ENCODE measurements at regions not wholly inside any gene's neighbourhood (a gene's known extent, or its start where the extent isn't known, plus 50 kb on each side); places are given as distances from the start of the nearest gene placed in this dataset.

- Mint-ChIP-seq H3K36me3 (no peaks in the 10 kb centered on the region), H3K27ac (no peak overlapping the region), H3K9me3 (peaks cover 0 to 3% (median 2%) of the 10 kb centered on the region in 7 donors), H3K4me3 (no peak overlapping the region), H3K27me3 (ENCODE audit: low read depth in 3 of 3) (no peaks in the 10 kb centered on the region), H3K4me1 (no peaks in the 10 kb centered on the region)
- no peak for DNase-seq
- Histone ChIP-seq H3K27me3 (ENCODE audit: control insufficient read depth in 2 of 2, insufficient read depth in 2 of 2, low read length in 2 of 2) (no peaks in the 10 kb centered on the region), H2AFZ (ENCODE audit: insufficient read depth, low read depth, low read length, poor library complexity, severe bottlenecking) (no peak overlapping the region), H3K9ac (ENCODE audit: insufficient read depth, low read length, poor library complexity, severe bottlenecking) (no peak overlapping the region), H3K9me3 (replicated peaks in 1 of 2; ENCODE audit: control insufficient read depth in 1 of 2, insufficient read depth in 1 of 2, low read length in 2 of 2) (no peaks in the 10 kb centered on the region), H3K4me2 (replicated peaks; ENCODE audit: extremely low read depth, low read length, poor library complexity, severe bottlenecking) (no peak overlapping the region), H3K36me3 (replicated peaks in 1 of 2; ENCODE audit: control insufficient read depth in 1 of 2, insufficient read depth in 2 of 2, low read length in 2 of 2) (no peaks in the 10 kb centered on the region), H3K4me1 (ENCODE audit: control insufficient read depth in 1 of 2, insufficient read depth in 2 of 2, low read length in 2 of 2) (no peaks in the 10 kb centered on the region), H3K79me2 (ENCODE audit: insufficient read depth, low read length) (no peaks in the 10 kb centered on the region), H3K27ac (ENCODE audit: low read depth in 1 of 2, low read length in 2 of 2) (no peak overlapping the region), H4K20me1 (ENCODE audit: insufficient read depth, low read length) (no peaks in the 10 kb centered on the region), H3K4me3 (replicated peaks in 1 of 3; ENCODE audit: low read depth in 2 of 3, low read length in 3 of 3) (no peak overlapping the region)
- no CpG with 5 or more reads among the region's 1 CpG for WGBS (ENCODE audit: insufficient coverage)
- intact Hi-C loops (cut with micrococcal nuclease), result no loop called here
- TF ChIP-seq CTCF (IDR thresholded peaks at IDR 0.05), result no peak
These were observed 597.2 kb upstream of the GRIA3 start for GRCh38 chrX:122586831-122587230.

GRCh38 chrX:122591546-122591945 lies 592.5 kb upstream of the GRIA3 start:
- TF ChIP-seq CTCF (IDR thresholded peaks at IDR 0.05), result no peak
- Histone ChIP-seq H3K36me3 (replicated peaks in 1 of 2; ENCODE audit: control insufficient read depth in 1 of 2, insufficient read depth in 2 of 2, low read length in 2 of 2) (no peaks in the 10 kb centered on the region), H3K4me1 (ENCODE audit: control insufficient read depth in 1 of 2, insufficient read depth in 2 of 2, low read length in 2 of 2) (no peaks in the 10 kb centered on the region), H3K27me3 (ENCODE audit: control insufficient read depth in 2 of 2, insufficient read depth in 2 of 2, low read length in 2 of 2) (no peaks in the 10 kb centered on the region), H3K4me3 (replicated peaks in 1 of 3; ENCODE audit: low read depth in 2 of 3, low read length in 3 of 3) (no peak overlapping the region), H3K79me2 (ENCODE audit: insufficient read depth, low read length) (no peaks in the 10 kb centered on the region), H3K4me2 (replicated peaks; ENCODE audit: extremely low read depth, low read length, poor library complexity, severe bottlenecking) (no peak overlapping the region), H3K9ac (ENCODE audit: insufficient read depth, low read length, poor library complexity, severe bottlenecking) (no peak overlapping the region), H2AFZ (ENCODE audit: insufficient read depth, low read depth, low read length, poor library complexity, severe bottlenecking) (no peak overlapping the region), H3K27ac (ENCODE audit: low read depth in 1 of 2, low read length in 2 of 2) (no peak overlapping the region), H4K20me1 (ENCODE audit: insufficient read depth, low read length) (no peaks in the 10 kb centered on the region), H3K9me3 (replicated peaks in 1 of 2; ENCODE audit: control insufficient read depth in 1 of 2, insufficient read depth in 1 of 2, low read length in 2 of 2) (no peaks in the 10 kb centered on the region)
- peaks cover 0 to 2% (median 0%) of the 10 kb centered on the region in 3 donors for H3K27me3 Mint-ChIP-seq (ENCODE audit: low read depth in 3 of 3)
- intact Hi-C loops (cut with micrococcal nuclease), result no loop called here
- no CpG with 5 or more reads among the region's 2 CpGs for WGBS (ENCODE audit: insufficient coverage)
- no peaks in the 10 kb centered on the region for H3K4me1 Mint-ChIP-seq
- H3K36me3 Mint-ChIP-seq, result no peaks in the 10 kb centered on the region
- H3K27ac Mint-ChIP-seq, result no peak overlapping the region
- no peak for DNase-seq
- H3K9me3 Mint-ChIP-seq, result peaks cover 0 to 5% (median 2%) of the 10 kb centered on the region in 7 donors
- no peak overlapping the region for H3K4me3 Mint-ChIP-seq

All from CD14-positive monocyte (primary cell).